ENCODE measurements at regions not wholly inside any gene's neighbourhood (a gene's known extent, or its start where the extent isn't known, plus 50 kb on each side); places are given as distances from the start of the nearest gene placed in this dataset.
A peak's percentile ranks its signal among the peaks of the same experiment; 100 is the strongest.

- Histone ChIP-seq H3K9me3 (ENCODE audit: low read length) (no peaks in the 10 kb centered on the region), H3K4me3 (ENCODE audit: low read length) (no peak overlapping the region), H3F3A (ENCODE audit: insufficient read depth, low read length, poor library complexity, severe bottlenecking) (no peaks in the 10 kb centered on the region), H3K79me2 (replicated peaks; ENCODE audit: insufficient read depth, low read length) (peaks cover 7% of the 10 kb centered on the region), H3K9me2 (ENCODE audit: insufficient read depth, low read length) (no peaks in the 10 kb centered on the region), H2AFZ (ENCODE audit: low read depth, low read length) (no peak overlapping the region), H3K27me3 (ENCODE audit: insufficient read depth, low read depth, low read length) (no peaks in the 10 kb centered on the region), H4K20me1 (ENCODE audit: insufficient read depth) (no peaks in the 10 kb centered on the region), H3K9ac (ENCODE audit: low read length) (no peak overlapping the region), H3K4me2 (ENCODE audit: low read length) (no peak overlapping the region), H3K36me3 (ENCODE audit: insufficient read depth, low read length) (no peaks in the 10 kb centered on the region), H3K27ac (ENCODE audit: low read length) (no peak overlapping the region)
- TF ChIP-seq TAF1 (IDR thresholded peaks at IDR 0.05; ENCODE audit: low read depth): no peak
- no peak for TF ChIP-seq MXI1 (conservative IDR thresholded peaks at IDR 0.05; ENCODE audit: poor library complexity, severe bottlenecking)
- TF ChIP-seq EZH2 (IDR thresholded peaks at IDR 0.05; ENCODE audit: borderline replicate concordance, insufficient read depth, low read length, poor library complexity, severe bottlenecking): no peak
- no peak for TF ChIP-seq SMC3 (conservative IDR thresholded peaks at IDR 0.05; ENCODE audit: poor library complexity)
- no peak for TF ChIP-seq POLR2AphosphoS5 (IDR thresholded peaks at IDR 0.05)
- TF ChIP-seq RAD21 (conservative IDR thresholded peaks at IDR 0.05): no peak
- no peak for TF ChIP-seq CTCF (IDR thresholded peaks at IDR 0.05; ENCODE audit: poor library complexity, severe bottlenecking)
- no peak for TF ChIP-seq REST (IDR thresholded peaks at IDR 0.05; ENCODE audit: borderline replicate concordance)
- TF ChIP-seq EP300 (conservative IDR thresholded peaks at IDR 0.05; ENCODE audit: poor library complexity, severe bottlenecking): no peak
These were observed 301.4 kb upstream of the DNAJC19 start for GRCh38 chr3:181290941-181291340.

GRCh38 chr3:181289306-181289705 is 299.8 kb upstream of the DNAJC19 start:
- Histone ChIP-seq H3K4me3 (ENCODE audit: low read length) (peak overlapping the region; percentile 24), H3K4me2 (ENCODE audit: low read length) (no peak overlapping the region), H2AFZ (ENCODE audit: low read depth, low read length) (no peak overlapping the region), H3F3A (ENCODE audit: insufficient read depth, low read length, poor library complexity, severe bottlenecking) (no peaks in the 10 kb centered on the region), H3K27me3 (ENCODE audit: insufficient read depth, low read depth, low read length) (no peaks in the 10 kb centered on the region), H3K9ac (ENCODE audit: low read length) (no peak overlapping the region), H3K27ac (ENCODE audit: low read length) (peak overlapping the region; percentile 44), H4K20me1 (ENCODE audit: insufficient read depth) (no peaks in the 10 kb centered on the region), H3K9me2 (ENCODE audit: insufficient read depth, low read length) (no peaks in the 10 kb centered on the region), H3K79me2 (replicated peaks; ENCODE audit: insufficient read depth, low read length) (peaks cover 7% of the 10 kb centered on the region), H3K9me3 (ENCODE audit: low read length) (no peaks in the 10 kb centered on the region), H3K36me3 (ENCODE audit: insufficient read depth, low read length) (no peaks in the 10 kb centered on the region)
- TF ChIP-seq RAD21 (conservative IDR thresholded peaks at IDR 0.05) (no peak), REST (IDR thresholded peaks at IDR 0.05; ENCODE audit: borderline replicate concordance) (no peak), CTCF (IDR thresholded peaks at IDR 0.05; ENCODE audit: poor library complexity, severe bottlenecking) (no peak), EZH2 (IDR thresholded peaks at IDR 0.05; ENCODE audit: borderline replicate concordance, insufficient read depth, low read length, poor library complexity, severe bottlenecking) (no peak), TAF1 (IDR thresholded peaks at IDR 0.05; ENCODE audit: low read depth) (no peak), SMC3 (conservative IDR thresholded peaks at IDR 0.05; ENCODE audit: poor library complexity) (no peak), MXI1 (conservative IDR thresholded peaks at IDR 0.05; ENCODE audit: poor library complexity, severe bottlenecking) (no peak), POLR2AphosphoS5 (IDR thresholded peaks at IDR 0.05) (peak; percentile 68), EP300 (conservative IDR thresholded peaks at IDR 0.05; ENCODE audit: poor library complexity, severe bottlenecking) (peak; percentile 93)

Measured in neural cell (in vitro differentiated cells).